ENCODE measurements at regions not wholly inside any gene's neighbourhood (a gene's known extent, or its start where the extent isn't known, plus 50 kb on each side); places are given as distances from the start of the nearest gene placed in this dataset.

DNA sequence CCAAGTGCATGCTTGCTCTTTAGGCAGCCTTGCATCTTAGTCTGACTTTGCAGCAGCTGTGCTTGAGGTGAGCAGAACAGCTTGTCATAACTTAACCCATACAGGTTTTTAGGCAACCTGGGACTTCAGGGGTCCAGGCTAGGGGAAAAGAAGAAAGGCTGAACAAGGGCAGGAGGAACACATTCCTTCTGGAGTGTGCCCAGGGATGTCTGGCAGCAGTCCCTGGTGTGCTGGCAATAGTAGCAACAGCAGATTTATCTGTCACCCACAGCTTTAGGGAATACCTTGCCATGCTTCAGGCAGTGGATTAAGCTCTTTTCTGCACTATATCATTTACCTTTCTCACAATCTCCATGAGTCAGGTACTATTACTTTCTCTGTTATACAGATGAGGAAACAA, 513.0 kb downstream of the RAB38 start:
- ATAC-seq: no peak
- no peak for DNase-seq
- H3K4me3 ChIP-seq: no peak overlapping the region
- H3K36me3 ChIP-seq: no peaks in the 10 kb centered on the region
- intact Hi-C loops (cut with DNase I): no loop called here
- no peak overlapping the region for H3K27ac ChIP-seq
- H3K27me3 ChIP-seq: no peaks in the 10 kb centered on the region
- H3K9me3 ChIP-seq: no peaks in the 10 kb centered on the region
- no peaks in the 10 kb centered on the region for H3K4me1 ChIP-seq
- TF ChIP-seq, protein P1, sequence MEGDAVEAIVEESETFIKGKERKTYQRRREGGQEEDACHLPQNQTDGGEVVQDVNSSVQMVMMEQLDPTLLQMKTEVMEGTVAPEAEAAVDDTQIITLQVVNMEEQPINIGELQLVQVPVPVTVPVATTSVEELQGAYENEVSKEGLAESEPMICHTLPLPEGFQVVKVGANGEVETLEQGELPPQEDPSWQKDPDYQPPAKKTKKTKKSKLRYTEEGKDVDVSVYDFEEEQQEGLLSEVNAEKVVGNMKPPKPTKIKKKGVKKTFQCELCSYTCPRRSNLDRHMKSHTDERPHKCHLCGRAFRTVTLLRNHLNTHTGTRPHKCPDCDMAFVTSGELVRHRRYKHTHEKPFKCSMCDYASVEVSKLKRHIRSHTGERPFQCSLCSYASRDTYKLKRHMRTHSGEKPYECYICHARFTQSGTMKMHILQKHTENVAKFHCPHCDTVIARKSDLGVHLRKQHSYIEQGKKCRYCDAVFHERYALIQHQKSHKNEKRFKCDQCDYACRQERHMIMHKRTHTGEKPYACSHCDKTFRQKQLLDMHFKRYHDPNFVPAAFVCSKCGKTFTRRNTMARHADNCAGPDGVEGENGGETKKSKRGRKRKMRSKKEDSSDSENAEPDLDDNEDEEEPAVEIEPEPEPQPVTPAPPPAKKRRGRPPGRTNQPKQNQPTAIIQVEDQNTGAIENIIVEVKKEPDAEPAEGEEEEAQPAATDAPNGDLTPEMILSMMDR (IDR thresholded peaks at IDR 0.05): no peak
- no peak for TF ChIP-seq POLR2A (IDR thresholded peaks at IDR 0.05)

DNA sequence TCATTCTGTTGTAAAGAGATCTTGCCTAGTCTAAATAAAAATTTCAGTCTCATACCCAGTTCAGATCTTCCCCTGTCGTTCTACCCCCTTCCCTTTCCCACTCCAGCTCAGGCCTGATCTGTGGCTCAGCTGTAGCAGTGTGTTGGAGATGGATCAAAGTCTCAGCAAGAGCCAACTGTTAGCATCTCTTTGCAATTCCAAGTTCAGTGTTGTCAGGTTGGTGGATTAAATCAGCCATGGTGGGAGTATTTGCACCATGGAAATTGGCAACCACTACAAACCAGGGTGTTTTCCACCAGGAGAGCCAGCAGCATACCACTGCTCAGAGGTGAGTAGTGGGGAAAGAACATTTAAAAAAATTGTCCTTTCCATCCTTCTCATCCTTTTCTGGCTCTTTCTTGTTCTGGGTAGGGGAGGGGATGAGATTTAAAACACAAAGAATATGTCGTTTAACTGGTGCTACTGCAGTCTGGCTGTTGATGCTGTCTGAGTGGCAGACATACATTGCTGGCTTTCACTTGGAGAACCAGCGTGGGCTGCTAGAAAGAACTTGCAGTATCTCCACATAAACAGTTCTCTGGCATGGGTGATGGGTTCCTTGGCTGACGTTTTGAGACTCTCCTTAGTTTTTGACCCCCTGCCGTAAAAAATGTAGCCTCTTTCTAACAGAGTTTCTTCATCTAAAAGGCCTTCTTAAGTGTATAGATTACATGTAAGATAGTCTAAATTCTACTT, 514.1 kb downstream of the RAB38 start:
- ATAC-seq (no peak), DNase-seq (no peak)
- Histone ChIP-seq H3K4me1 (no peaks in the 10 kb centered on the region), H3K27me3 (no peaks in the 10 kb centered on the region), H3K36me3 (no peaks in the 10 kb centered on the region), H3K4me3 (no peak overlapping the region), H3K9me3 (no peaks in the 10 kb centered on the region), H3K27ac (no peak overlapping the region)
- intact Hi-C loops (cut with DNase I): no loop called here
- 58 to 67% (median 62%) methylated on average over 5 of the region's 5 CpGs for WGBS, 4 donors
- TF ChIP-seq POLR2A (IDR thresholded peaks at IDR 0.05): no peak
- TF ChIP-seq, protein P1 (IDR thresholded peaks at IDR 0.05): no peak

DNA sequence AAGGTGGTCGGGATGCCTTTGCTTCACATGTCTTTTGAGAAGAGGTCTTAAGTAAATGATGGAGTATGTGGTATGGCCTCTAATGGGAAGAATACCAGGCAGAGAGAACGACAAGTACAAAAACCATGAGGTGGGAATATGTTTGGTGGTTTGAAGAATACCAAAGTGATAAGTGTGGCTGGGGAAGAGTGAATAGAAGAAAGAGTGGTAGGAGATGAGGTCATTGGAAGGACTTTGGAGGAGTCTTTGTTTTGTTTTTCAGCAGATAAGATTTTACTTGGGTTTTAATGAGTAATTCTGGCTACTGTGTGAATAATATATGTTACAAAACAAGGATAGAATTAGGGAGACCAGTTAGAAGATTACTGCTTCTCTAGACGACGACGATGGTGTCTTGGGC, 515.4 kb downstream of the RAB38 start:
- DNase-seq (no peak), ATAC-seq (no peak)
- Histone ChIP-seq H3K4me3 (no peak overlapping the region), H3K36me3 (no peaks in the 10 kb centered on the region), H3K27ac (no peak overlapping the region), H3K4me1 (no peaks in the 10 kb centered on the region), H3K9me3 (no peaks in the 10 kb centered on the region), H3K27me3 (no peaks in the 10 kb centered on the region)
- intact Hi-C loops (cut with DNase I): no loop called here
- TF ChIP-seq POLR2A (IDR thresholded peaks at IDR 0.05): no peak
- 77 to 87% (median 83%) methylated on average over 5 of the region's 5 CpGs for WGBS, 4 donors

DNA sequence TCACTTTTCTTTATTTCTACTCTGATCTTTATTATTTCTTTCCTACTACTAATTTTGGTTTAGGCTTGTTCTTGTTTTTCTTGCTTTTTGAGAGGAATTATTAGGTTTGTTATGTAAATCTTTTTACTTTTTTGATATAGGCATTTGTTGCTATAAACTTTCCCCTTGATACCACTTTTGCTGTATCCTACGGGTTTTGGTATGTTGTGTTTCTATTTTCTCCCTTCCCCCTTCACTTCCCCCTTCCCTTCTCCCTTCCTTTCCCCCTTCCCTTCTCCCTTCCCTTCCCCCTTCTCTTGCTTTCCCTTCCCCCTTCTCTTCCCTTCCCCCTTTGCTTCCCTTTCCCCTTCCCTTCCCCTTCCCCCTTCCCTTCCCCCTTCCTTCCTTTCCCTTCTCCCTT, 529.6 kb downstream of the RAB38 start:
- Histone ChIP-seq H3K27ac (no peak overlapping the region), H3K9me3 (peaks cover 0 to 14% (median 0%) of the 10 kb centered on the region in 12 donors), H3K4me3 (no peak overlapping the region), H3K36me3 (no peaks in the 10 kb centered on the region), H3K27me3 (no peaks in the 10 kb centered on the region), H3K4me1 (no peaks in the 10 kb centered on the region)
- ATAC-seq (no peak), DNase-seq (no peak)
- intact Hi-C loops (cut with DNase I): no loop called here
- TF ChIP-seq, protein P1 (IDR thresholded peaks at IDR 0.05): no peak
- TF ChIP-seq POLR2A (IDR thresholded peaks at IDR 0.05): no peak
- WGBS, 4 donors: 78 to 93% (median 87%) methylated on average over 1 of the region's 1 CpG

All from heart left ventricle (tissue), 16 donors.